GM18861 (cell line): ENCODE measurements at regions not wholly inside any gene's neighbourhood (a gene's known extent, or its start where the extent isn't known, plus 50 kb on each side); places are given as distances from the start of the nearest gene placed in this dataset.
"Not testable (repeated sequence)": the region's sequence is repeated elsewhere in the genome, so short reads cannot be mapped to it uniquely, and the experiment has no call there.

Source experiments
- ATAC-seq: cut with Tn5 transposase; IDR thresholded peaks from one replicate; pipeline ENCODE4 v1.9.1; 2021; ENCODE audit not compliant: unreplicated experiment

DNA sequence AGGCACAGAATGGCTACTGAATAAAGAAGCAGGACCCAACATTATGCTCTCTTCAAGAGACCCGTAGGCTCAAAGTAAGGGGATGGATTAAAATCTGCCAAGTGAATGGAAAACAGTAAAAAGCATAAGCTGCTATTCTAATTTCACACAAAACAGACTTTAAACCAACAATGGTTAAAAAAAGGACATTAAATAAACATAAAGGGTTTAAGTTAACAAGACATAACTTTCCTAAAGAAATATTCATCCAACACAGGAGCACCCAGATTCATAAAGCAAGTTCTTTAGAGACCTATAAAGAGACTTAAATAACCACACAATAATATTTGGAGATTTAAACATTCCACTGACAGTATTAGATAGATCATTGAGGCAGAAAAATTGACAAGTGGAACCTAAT, 624.5 kb downstream of the RFPL4B start:
- ATAC-seq: no peak

DNA sequence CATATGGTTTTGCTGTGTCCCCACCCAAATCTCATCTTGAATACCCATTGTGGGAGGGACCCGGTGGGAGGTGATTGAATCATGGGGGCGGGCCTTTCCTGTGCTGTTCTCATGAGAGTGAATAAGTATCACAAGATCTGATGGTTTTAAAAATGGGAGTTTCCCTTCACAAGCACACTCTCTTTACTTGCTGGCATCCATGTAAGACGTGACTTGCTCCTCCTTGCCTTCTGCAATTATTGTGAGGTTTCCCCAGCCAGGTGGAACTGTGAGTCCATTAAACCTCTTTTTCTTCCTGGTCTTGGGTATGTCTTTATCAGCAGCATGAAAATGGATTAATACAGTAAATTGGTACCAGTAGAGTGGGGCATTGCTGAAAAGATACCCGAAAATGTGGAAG, 627.8 kb downstream of the RFPL4B start:
- not testable (repeated sequence) for ATAC-seq

DNA sequence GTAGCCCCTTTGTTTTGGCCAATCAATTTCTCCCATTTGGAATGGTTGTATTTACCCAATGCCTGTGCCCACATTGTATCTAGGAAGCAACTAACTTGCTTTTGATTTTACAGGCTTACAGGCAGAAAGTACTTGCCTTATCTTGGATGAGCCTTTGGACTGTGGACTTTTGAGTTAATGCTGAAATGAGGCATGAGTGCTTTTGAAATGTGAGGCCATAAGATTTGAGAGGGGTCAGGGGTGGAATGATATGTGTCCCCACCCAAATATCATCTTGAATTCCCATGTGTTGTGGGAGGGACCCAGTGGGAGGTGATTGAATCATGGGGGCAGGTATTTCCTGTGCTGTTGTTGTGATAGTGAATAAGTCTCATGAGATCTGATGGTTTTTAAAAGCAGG, 629.4 kb downstream of the RFPL4B start:
- ATAC-seq: not testable (repeated sequence)

DNA sequence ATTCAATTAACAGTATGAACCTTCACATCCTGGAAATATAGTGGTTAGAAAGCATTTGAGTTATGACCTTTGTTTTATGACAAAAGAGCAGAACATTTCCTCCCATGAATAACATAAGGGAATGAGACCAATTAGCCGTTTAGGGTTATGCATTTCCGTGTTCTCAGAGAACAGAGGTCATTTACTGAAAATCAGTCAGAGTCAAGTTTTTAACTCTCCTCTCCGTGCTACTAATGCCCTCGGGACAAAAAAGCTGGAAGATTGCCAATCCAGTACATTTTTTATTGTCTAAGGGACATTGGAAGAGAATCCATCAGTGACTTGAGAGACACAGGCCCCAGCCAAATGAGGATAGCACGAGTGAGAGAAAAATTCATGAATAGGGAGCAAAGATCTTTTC, 632.7 kb downstream of the RFPL4B start:
- ATAC-seq: no peak

DNA sequence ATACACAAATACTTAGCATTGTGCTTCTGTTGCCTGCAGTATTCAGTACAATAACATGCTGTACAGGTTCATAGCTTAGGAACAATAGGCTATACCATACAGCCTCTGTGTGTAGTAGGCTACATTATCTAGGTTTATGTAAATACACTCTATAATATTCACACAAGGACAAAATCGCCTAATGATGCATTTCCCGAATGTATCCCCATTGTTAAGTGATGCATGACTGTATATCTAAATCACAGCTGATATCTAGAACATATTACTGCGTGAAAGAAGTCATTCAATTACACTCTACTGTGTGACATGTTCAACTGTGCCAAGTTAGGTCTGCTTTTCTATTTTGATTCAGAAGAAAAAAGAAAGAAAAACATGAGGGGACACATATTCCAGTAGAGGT, 633.5 kb downstream of the RFPL4B start:
- ATAC-seq: no peak

DNA sequence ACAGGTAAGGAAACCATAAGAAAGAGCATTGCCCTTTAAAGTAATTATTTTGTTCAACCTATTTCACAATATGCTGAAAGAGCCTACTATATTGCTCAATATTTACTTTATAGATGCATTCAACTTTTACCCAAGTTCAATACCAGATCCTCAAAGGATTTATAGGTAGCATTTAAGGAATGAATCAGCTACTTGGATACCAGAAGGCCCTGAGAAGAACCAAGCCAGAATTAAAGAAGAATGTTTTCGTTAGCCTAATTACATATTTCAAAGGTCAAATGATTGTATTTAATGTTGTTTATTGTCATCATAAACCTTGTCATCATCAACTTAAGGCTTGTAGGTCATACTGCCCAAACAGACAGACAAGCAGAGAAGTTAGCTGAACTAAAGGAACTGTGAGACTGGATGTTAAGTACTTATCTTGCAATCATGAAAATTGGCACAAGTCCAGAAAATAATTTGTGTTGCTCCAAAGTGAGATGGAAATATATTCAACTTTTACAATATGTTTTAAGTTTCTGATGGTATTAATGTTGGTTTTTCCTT, 636.7 kb downstream of the RFPL4B start:
- ATAC-seq: no peak

DNA sequence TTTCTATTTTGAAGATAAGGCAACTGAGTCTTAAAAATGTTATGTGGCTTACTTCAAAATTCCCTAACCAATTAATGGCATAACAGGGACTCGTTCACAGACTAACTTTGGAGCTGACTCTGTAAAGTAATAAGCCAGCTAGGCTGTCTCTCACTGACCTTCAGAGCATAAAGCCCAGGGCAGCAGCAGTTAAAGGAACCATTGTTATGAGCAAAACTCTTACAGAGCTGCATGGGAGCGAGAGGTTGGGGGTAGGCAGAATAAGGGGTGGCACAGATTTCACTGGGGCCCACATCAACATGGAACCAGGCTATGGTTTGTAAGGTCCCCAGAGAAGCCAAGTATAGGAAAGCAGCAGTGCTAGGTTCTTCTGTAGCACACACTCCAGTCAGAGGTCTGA, 637.8 kb downstream of the RFPL4B start:
- no peak for ATAC-seq

DNA sequence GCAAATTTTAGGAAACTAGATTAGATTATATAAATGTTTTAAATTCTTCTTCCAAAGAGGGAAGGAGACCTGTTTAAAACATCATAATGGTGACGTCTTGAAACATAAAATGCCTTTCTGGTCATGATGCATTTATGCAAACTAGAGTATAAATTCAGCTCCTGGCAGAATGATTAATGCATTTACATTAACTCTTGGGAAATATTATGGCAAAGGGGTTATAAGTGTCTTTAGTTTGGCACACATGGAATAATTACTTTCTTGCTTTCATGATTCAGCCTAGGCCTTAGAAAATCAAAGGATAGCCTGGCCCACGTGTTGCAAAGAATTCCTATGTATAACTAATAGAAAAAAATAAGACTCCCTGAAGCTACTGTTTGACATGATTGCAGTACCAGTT, 639.2 kb downstream of the RFPL4B start:
- ATAC-seq: no peak

DNA sequence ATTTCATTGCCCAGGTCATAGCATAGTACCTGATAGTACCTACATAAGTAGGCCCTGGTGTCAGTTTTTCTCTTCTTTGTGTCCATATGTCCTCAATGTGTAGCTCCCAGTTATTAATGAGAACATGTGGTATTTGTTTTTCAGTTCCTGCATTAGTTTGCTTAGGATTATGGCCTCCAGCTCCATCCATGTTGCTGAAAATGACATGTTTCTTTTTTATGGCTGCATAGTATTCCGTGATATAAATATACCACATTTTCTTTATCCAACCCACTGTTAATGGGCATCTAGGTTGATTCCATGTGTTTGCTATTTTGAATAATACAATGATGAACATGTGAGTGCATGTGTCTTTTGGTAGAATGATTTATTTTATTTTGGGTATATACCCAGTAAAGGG, 641.6 kb downstream of the RFPL4B start:
- ATAC-seq: no peak

DNA sequence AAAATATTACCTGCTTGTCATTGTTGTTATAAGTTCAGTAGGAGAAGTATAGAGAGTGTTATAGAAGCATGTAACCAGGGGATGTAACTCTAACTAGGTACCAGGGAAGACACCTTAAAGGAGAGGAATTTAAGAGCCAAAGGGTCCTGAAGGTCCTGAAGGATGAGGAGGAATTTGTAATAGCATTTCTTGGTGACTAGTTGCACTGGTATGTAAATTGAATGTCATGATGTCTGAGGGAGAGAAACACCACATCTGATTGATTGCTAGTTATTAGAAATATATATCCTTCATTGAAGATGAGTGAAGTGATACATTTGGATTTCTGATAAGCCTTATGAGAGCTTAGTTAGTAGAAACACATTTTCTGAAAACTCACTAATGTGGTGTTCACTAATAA, 643.8 kb downstream of the RFPL4B start:
- no peak for ATAC-seq

DNA sequence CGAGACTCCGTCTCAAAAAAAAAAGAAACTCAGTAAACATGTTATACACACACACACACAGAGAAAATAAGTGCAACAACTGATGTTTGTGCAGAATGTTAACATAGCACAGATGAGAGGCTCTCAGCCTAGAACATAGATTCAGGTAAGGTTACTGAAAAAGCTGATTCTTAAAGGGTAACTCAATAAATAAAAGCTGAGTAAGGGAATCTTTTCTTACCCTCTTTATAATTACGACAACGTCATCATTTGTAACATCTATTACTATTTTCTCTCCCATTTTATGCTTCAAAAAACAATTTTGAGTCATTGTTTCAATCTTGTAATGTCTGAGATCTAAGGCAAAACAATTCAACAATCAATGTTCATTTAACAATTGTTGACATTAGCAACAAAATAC, 644.8 kb downstream of the RFPL4B start:
- no peak for ATAC-seq

DNA sequence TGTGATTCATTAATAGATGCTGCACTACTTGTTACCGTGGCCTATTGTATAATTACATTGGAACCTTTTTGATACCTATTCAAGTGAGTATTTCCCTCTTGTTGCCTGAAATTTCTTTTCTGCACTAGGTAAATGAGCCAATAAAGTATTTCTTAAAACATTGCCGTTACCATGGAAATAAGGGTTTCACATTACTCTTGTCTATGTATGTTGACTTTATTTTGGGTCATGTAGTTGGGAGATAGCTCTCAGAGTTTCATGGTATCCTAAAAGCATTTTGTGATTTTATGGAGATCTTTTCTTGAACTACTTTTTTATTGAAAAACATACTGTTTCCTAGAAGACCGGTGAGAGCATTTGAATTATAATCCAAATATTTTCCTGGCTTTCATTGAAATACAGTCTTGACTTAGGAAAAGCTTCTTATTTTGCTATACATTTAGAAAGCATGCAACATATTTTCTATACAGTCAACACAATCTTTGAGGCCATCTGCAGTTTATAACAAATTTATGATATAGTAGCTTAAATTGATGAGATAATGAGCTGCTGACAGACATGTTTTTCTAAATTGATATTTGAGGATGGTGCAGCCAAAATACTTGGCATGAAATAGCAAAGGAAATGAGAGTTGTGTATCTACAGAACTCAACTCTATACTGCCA, 650.4 kb downstream of the RFPL4B start:
- no peak for ATAC-seq

DNA sequence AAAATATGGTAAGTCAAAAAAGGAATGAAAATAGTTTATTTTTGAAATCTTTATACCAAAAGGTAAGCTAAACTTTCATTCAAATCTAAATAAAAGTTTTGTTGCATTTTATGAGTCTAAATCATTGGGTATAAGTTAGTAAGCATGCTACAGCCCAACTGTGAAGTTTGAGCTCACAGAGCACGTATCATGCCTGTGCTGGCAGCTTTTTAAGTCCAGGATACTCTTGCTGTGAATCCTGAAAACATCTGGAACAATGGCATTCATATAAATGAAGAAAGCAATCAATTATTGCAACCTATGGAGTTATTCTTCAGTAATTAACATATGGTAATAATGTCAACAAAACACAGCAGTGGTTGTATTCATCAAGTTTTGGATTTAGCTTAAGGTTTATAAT, 656.9 kb downstream of the RFPL4B start:
- ATAC-seq: no peak

DNA sequence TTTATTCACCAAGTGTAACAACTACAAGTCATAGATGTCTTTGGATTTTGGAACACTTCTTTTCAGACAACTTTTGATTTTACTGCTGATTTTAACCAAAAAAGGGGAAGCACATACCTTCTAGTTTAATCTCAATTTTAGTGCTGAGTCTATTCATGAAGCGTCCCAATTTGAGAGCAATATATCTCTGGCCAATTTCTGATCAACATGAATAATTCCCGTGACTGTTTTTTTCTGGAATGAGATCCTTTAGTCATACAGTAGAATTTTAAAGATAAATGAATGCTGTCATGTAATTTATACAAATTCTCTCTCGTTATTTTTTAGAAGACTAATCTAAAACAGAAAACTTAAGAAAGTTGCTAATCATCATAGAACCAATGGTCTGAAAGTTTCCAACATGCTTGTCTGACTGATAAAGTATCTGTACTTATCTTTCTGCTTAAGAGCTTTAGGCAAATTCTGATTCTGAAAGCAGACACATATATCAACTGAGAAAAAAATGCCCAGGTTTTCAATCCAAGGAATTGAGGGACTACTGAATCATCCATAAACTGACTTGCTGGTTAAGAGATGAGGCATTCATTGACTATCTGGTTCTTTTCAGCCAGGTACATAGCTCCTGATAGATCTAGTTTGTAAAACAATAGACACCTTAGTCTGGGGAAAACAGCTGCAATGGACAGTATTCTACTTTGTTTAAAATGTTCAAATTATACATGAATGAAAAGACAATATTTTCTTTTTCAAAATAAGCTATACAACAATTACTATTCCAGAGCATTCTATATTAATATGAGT, 657.5 kb downstream of the RFPL4B start:
- no peak for ATAC-seq

DNA sequence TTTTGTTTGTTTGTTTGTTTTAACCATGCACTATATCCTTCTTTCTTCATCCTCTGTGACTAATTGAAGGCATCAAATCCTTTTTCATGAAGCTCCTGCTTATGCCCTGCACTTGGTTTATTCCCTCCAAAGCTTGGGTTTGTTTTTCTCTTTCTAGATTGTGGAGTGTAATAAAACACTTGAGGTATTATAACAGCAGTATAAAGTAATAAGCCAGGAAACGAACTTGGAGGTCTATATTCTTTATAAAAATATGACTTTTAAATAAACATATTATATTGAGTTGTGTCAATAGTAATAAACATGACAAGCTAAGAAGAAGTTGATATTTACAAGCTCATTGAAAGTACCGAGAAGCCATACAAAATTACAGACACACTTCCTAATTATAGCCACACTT, 659.4 kb downstream of the RFPL4B start:
- no peak for ATAC-seq

DNA sequence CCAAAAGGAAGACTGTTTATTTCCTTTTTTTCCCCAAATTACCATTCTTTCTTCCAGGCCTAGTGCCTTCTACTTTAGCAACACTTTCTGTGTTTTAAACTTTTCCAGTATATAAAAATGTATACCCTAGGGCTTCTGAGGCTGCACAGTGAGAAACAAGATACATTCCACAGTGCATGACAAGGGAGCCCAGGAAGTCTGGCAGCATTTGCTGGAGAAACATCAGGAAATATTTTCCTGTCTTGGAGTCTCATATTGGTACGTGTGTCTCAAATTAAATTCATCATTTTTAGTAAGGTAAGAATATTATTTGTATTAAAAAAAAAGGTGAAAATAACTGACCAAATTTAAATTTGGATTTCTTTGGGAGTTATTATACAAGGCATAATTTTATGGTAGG, 662.6 kb downstream of the RFPL4B start:
- no peak for ATAC-seq

DNA sequence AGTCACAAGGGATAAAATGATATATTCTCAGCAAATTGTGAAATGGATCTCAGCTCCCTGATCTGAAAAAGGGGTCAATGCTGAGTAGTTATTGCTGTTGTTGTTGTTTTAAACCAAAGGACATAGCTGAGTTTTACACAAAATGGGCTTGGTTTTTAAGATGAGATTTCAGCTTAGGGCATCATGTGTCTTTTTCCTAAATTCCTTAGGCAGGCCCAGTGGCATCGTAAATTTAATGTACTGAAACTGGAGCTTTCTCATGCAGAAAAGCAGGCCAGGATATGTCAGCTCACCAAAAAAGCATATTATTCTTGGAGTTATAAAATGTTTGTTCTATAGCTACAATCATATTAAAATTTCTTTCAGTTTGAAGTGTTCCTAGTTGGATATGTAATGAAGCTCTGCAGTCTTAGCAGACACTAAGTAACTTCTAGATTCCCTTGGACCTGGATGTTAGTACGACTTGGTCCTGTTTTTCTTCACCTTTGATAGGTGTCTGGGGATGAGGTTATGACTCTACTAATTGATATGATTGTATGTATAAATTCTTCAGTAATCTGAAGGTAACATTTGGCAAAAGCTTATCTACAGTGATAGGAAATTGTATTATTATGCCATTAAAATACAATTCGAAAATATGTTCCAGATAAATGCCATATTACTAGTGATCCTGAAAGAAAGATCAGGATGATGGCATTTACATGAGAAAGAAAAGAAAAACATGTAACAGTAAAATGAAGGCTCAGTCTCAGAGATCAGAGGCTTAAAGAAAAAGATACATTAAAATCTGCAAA, 663.3 kb downstream of the RFPL4B start:
- no peak for ATAC-seq

DNA sequence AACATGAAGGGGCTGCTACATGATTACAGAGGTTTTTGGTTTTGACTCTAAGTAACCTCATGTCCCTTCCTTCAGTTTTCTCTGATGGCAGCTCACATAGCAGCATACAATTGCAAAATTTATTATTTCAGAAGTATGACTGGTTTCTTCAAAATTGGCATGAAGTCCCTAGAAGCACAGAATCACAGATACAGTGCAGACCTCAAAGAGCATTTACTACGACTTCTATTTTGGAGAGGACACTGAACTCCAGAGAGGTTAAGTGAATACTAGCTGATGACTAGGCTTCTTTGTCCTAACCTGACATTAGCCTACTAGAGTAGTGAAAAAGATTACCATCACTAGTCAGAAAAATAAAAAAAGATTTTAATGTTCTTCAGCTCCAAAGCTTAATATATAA, 664.3 kb downstream of the RFPL4B start:
- no peak for ATAC-seq

DNA sequence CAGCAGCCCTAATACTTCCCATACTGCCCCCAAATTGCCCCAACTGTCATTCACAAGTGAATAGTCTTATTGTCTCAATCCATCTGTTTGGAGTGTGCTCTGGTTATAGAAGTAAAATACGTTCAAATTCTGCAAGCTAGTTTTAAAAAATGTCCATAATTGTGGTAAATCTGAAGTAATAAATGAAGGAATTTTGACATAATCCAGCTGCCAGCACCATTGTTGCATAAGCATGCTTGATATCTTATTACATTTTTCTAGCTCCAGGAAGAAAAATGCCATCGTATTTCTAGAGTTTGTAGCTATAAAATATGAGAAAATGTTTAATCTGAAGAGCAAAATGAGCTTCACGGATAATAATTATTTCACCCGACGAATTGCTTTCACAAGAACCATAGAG, 664.7 kb downstream of the RFPL4B start:
- no peak for ATAC-seq

DNA sequence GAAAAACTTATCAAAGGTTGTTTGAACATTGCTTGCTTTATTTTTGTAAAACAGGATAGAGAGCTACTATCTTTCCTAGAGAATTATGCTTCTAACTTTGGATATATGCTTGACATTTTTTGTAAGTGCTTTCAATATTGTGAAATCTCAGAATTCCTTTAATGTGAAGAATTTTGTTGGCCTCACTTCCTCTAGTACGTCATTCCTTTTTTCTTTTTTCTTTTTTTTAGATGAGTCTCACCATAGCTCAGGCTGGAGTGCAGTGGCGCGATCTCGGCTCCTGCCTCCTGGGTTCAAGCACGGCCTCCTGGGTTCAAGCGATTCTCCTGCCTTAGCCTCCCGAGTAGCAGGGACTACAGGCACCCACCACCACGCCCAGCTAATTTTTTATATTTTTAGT, 668.1 kb downstream of the RFPL4B start:
- ATAC-seq: no peak

DNA sequence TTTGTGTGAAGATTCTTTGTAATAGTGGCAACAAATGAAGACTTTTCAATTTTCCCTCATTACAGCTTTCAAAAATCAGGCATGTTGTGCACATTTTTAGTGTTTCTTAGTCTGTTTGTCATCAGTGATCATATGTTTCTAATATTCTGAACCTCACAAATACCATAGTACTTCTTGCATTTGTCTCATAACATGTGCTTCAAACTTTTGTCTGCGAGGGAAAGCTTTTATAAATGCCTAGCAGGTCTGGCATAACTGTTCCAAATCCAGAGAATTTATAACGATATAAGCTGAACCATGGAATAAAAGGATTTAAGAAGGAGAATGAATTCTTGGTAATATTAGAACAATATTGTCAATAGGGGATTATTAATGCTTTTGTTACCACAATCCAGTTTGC, 670.2 kb downstream of the RFPL4B start:
- ATAC-seq: no peak
